Kidney (tissue), 13 donors: ENCODE measurements at regions not wholly inside any gene's neighbourhood (a gene's known extent, or its start where the extent isn't known, plus 50 kb on each side); places are given as distances from the start of the nearest gene placed in this dataset.

Source experiments
- DNase-seq, 5 donors: peaks; one replicate each; pipeline ENCODE4 v3.0.0-alpha.2; 2013 to 2020
- FAIRE-seq: peaks from 2 replicates; lab custom pipeline; 2012; peaks lifted over from hg19 to GRCh38; lab: Jason Lieb, UNC
- H3K27ac ChIP-seq, 2 donors: one replicate each; pipeline ENCODE4 v1.7.0; 2013; ENCODE audit warnings: low read depth in 2 of 2, low read length in 2 of 2, inconsistent platforms in 1 of 2
- H3K27me3 ChIP-seq: one replicate; pipeline ENCODE4 v1.7.1; 2013; ENCODE audit warnings: low read length, inconsistent platforms; ENCODE audit not compliant: control insufficient read depth, insufficient read depth
- H3K36me3 ChIP-seq, 3 donors: one replicate each; pipeline versions ENCODE4 v1.7.0 to v1.7.1; 2013; ENCODE audit warnings: low read length in 3 of 3, control low read depth in 1 of 3, inconsistent platforms in 1 of 3; ENCODE audit not compliant: insufficient read depth in 3 of 3, control insufficient read depth in 2 of 3
- H3K4me1 ChIP-seq, 3 donors: one replicate each; pipeline versions ENCODE4 v1.7.0 to v1.7.1; 2013; ENCODE audit warnings: low read length in 3 of 3, inconsistent platforms in 1 of 3, low read depth in 1 of 3; ENCODE audit not compliant: control insufficient read depth in 2 of 3, insufficient read depth in 2 of 3
- H3K4me3 ChIP-seq, 3 donors: one replicate each; pipeline versions ENCODE4 v1.7.0 to v1.8.1; 2013; ENCODE audit warnings: low read length in 3 of 3, control low read depth in 1 of 3, inconsistent platforms in 1 of 3
- H3K9ac ChIP-seq, 3 donors: one replicate each; pipeline versions ENCODE4 v1.7.0 to v1.7.1; 2013; ENCODE audit warnings: low read length in 3 of 3, control low read depth in 1 of 3, inconsistent platforms in 1 of 3
- H3K9me3 ChIP-seq, 3 donors: one replicate each; pipeline versions ENCODE4 v1.7.0 to v1.7.1; 2013; ENCODE audit warnings: low read length in 3 of 3, control low read depth in 1 of 3, inconsistent platforms in 1 of 3; ENCODE audit not compliant: control insufficient read depth in 2 of 3, insufficient read depth in 1 of 3
- intact Hi-C: fragments of 100-400 bp; cut with DNase I; formaldehyde crosslinking; loops from one replicate; pipeline ENCODE4 v1.11.1; 2022
- TF ChIP-seq, protein P1 (sequence below): IDR thresholded peaks from 3 replicates; pipeline ENCODE4 v1.5.1; 2012; ENCODE audit warnings: mild to moderate bottlenecking, moderate library complexity, borderline replicate concordance; ENCODE audit not compliant: insufficient read depth; ENCODE audit errors: extremely low read depth
- donor health status: control.
- donor health status: control.
- donor health status: control.
- donor health status: control.
- donor health status: control.
- donor health status: DM: yes; HTN: yes; CAD: no.
- donor health status: Normal renal cell carcinoma (clear cell type).

DNA sequence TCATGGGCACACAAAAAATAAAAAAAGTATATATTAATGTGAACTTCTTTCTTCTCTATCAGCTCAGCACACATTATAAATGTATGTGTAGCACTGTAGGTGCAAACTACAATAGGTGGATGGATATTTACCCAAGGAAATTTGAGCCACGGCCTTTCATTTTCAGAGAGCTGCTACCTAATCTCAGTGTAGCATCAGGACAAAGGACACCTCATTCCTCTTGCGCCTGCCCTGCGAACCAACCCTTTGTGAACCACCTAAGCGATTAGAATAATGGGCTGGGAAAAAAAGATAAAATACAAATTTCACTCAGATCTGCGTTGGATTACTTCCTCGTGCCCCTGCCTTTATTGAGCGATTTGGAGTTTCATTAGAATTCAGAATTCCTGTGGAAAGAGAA is 263.2 kb downstream of the NR2F2 start:
- no peak overlapping the region for H3K27ac ChIP-seq
- TF ChIP-seq, protein P1, sequence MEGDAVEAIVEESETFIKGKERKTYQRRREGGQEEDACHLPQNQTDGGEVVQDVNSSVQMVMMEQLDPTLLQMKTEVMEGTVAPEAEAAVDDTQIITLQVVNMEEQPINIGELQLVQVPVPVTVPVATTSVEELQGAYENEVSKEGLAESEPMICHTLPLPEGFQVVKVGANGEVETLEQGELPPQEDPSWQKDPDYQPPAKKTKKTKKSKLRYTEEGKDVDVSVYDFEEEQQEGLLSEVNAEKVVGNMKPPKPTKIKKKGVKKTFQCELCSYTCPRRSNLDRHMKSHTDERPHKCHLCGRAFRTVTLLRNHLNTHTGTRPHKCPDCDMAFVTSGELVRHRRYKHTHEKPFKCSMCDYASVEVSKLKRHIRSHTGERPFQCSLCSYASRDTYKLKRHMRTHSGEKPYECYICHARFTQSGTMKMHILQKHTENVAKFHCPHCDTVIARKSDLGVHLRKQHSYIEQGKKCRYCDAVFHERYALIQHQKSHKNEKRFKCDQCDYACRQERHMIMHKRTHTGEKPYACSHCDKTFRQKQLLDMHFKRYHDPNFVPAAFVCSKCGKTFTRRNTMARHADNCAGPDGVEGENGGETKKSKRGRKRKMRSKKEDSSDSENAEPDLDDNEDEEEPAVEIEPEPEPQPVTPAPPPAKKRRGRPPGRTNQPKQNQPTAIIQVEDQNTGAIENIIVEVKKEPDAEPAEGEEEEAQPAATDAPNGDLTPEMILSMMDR, result no peak
- no peaks in the 10 kb centered on the region for H3K4me1 ChIP-seq
- no peak overlapping the region for H3K4me3 ChIP-seq
- DNase-seq (peak in 1 of 5 donors; percentile 47), FAIRE-seq (no peak)
- intact Hi-C loops, result no loop called here
- H3K36me3 ChIP-seq, result no peaks in the 10 kb centered on the region
- no peaks in the 10 kb centered on the region for H3K27me3 ChIP-seq
- H3K9ac ChIP-seq, result no peak overlapping the region
- no peaks in the 10 kb centered on the region for H3K9me3 ChIP-seq

DNA sequence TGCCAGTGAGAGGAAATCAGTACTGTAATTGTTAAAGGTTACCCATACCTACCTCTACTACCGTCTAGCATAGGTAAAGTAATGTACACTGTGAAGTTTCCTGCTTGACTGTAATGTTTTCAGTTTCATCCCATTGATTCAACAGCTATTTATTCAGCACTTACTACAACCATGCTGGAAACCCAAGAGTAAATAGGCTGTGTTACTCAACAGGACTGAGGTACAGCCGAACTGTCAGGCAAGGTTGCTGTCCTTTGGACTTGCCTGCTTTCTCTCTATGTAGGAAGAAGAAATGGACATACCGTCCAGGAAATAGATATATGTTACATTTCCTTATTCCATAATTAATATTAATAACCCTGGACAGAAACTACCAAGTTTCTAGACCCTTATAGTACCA is 265.5 kb downstream of the NR2F2 start:
- TF ChIP-seq, protein P1, result no peak
- Histone ChIP-seq H3K4me3 (no peak overlapping the region), H3K9ac (no peak overlapping the region), H3K4me1 (no peaks in the 10 kb centered on the region), H3K9me3 (no peaks in the 10 kb centered on the region), H3K27ac (no peak overlapping the region), H3K27me3 (no peaks in the 10 kb centered on the region), H3K36me3 (no peaks in the 10 kb centered on the region)
- intact Hi-C loops, result no loop called here
- no peak for FAIRE-seq
- no peak for DNase-seq

DNA sequence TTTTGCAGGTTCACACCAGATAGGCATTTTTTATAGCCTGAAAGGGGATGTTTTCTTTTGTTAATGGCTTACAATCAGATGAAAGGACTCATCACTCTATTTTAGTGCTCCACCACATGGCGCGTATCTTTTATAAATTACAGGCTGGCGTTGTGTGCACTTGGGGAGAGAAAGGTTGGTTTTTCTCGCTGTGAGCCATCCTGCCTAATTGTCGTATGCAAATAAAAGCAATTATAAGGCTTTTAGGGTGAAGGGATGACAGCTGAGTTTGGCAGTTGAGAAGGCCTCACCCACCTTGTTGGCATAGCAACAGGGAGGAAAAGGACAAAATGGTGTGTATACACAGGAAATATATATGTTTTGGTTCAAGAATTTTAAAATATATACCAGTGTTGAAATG is 268.0 kb downstream of the NR2F2 start:
- Histone ChIP-seq H3K27me3 (no peaks in the 10 kb centered on the region), H3K9me3 (no peaks in the 10 kb centered on the region), H3K4me3 (no peak overlapping the region), H3K9ac (no peak overlapping the region), H3K27ac (no peak overlapping the region), H3K4me1 (no peaks in the 10 kb centered on the region), H3K36me3 (no peaks in the 10 kb centered on the region)
- intact Hi-C loops, result no loop called here
- DNase-seq, result no peak
- TF ChIP-seq, protein P1, result no peak
- no peak for FAIRE-seq

GRCh38 chr15:96599268-96599667 is 268.8 kb downstream of the NR2F2 start:
- no peak overlapping the region for H3K4me3 ChIP-seq
- intact Hi-C loops, result no loop called here
- FAIRE-seq (no peak), DNase-seq (no peak)
- H3K27me3 ChIP-seq, result no peaks in the 10 kb centered on the region
- H3K9ac ChIP-seq, result no peak overlapping the region
- H3K36me3 ChIP-seq, result no peaks in the 10 kb centered on the region
- H3K9me3 ChIP-seq, result no peaks in the 10 kb centered on the region
- TF ChIP-seq, protein P1, result no peak
- H3K27ac ChIP-seq, result no peak overlapping the region
- no peaks in the 10 kb centered on the region for H3K4me1 ChIP-seq
